Kidney epithelial cell (primary cell): ENCODE measurements at regions not wholly inside any gene's neighbourhood (a gene's known extent, or its start where the extent isn't known, plus 50 kb on each side); places are given as distances from the start of the nearest gene placed in this dataset.

ENCODE experiments used
- DNase-seq: peaks from one replicate; pipeline ENCODE4 v3.0.0-alpha.2; 2010; ENCODE audit warnings: low read depth
- H3K27me3 ChIP-seq: 2 replicates; pipeline ENCODE4 v1.6.0; 2011; ENCODE audit warnings: low read length; ENCODE audit not compliant: control insufficient read depth, insufficient read depth
- H3K36me3 ChIP-seq: 2 replicates; pipeline ENCODE4 v1.5.1; 2011; ENCODE audit warnings: low read length; ENCODE audit not compliant: control insufficient read depth, insufficient read depth
- H3K4me3 ChIP-seq: 2 replicates; pipeline ENCODE4 v1.5.1; 2011; ENCODE audit warnings: low read depth, mild to moderate bottlenecking, control low read depth, low read length
- CTCF ChIP-seq: IDR thresholded peaks from 2 replicates; pipeline ENCODE4 v1.5.1; 2011; ENCODE audit warnings: mild to moderate bottlenecking, moderate library complexity, low read length, control low read depth, inconsistent platforms; ENCODE audit not compliant: insufficient read depth, poor library complexity, severe bottlenecking

GRCh38 chr13:72029981-72030380 is 163.0 kb upstream of the DACH1 start:
- TF ChIP-seq CTCF: no peak
- no peak for DNase-seq
- H3K36me3 ChIP-seq: no peaks in the 10 kb centered on the region
- no peak overlapping the region for H3K4me3 ChIP-seq
- H3K27me3 ChIP-seq: no peaks in the 10 kb centered on the region

- Histone ChIP-seq H3K36me3 (no peaks in the 10 kb centered on the region), H3K4me3 (no peak overlapping the region), H3K27me3 (no peaks in the 10 kb centered on the region)
- no peak for TF ChIP-seq CTCF
- peak; percentile 1 for DNase-seq
Observed at GRCh38 chr13:72025836-72026235, 158.8 kb upstream of the DACH1 start.

- Histone ChIP-seq H3K4me3 (no peak overlapping the region), H3K27me3 (no peaks in the 10 kb centered on the region), H3K36me3 (no peaks in the 10 kb centered on the region)
- no peak for DNase-seq
- no peak for TF ChIP-seq CTCF
Observed at GRCh38 chr13:72023895-72024294, 156.9 kb upstream of the DACH1 start.

GRCh38 chr13:72005455-72005854 is 138.5 kb upstream of the DACH1 start:
- H3K27me3 ChIP-seq: no peaks in the 10 kb centered on the region
- no peak for DNase-seq
- no peaks in the 10 kb centered on the region for H3K36me3 ChIP-seq
- no peak overlapping the region for H3K4me3 ChIP-seq
- TF ChIP-seq CTCF: no peak

- Histone ChIP-seq H3K36me3 (no peaks in the 10 kb centered on the region), H3K4me3 (no peak overlapping the region), H3K27me3 (no peaks in the 10 kb centered on the region)
- DNase-seq: no peak
- TF ChIP-seq CTCF: no peak
Observed at GRCh38 chr13:72004784-72005374, 137.9 kb upstream of the DACH1 start.

GRCh38 chr13:72004246-72004645 is 137.2 kb upstream of the DACH1 start:
- H3K36me3 ChIP-seq: no peaks in the 10 kb centered on the region
- H3K4me3 ChIP-seq: no peak overlapping the region
- DNase-seq: no peak
- TF ChIP-seq CTCF: no peak
- no peaks in the 10 kb centered on the region for H3K27me3 ChIP-seq
